Fibroblast of the conjunctiva (primary cell): ENCODE measurements at regions not wholly inside any gene's neighbourhood (a gene's known extent, or its start where the extent isn't known, plus 50 kb on each side); places are given as distances from the start of the nearest gene placed in this dataset.
"Not testable (repeated sequence)": the region's sequence is repeated elsewhere in the genome, so short reads cannot be mapped to it uniquely, and the experiment has no call there.

ENCODE experiments used
- DNase-seq: peaks from one replicate; pipeline ENCODE4 v3.0.0-alpha.2; 2010; ENCODE audit warnings: low read depth

DNA sequence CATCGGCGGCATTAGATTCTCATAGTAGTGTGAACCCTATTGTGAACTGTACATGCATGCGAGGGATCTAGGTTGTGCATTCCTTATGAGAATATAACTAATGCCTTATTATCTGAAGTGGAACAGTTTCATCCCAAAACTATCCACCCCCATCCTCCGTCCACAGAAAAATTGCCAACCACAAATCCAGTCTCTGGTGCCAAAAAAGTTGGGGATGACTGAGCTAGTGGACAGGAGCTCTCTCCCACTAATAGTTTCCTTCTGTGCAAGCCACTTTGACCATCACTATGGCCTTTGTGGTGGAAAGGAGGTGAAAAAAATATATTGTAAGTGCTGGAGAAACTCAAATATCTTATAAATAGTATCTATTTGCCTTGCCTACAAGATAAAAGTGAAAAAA, 857.8 kb downstream of the DIAPH3 start:
- DNase-seq, result no peak

DNA sequence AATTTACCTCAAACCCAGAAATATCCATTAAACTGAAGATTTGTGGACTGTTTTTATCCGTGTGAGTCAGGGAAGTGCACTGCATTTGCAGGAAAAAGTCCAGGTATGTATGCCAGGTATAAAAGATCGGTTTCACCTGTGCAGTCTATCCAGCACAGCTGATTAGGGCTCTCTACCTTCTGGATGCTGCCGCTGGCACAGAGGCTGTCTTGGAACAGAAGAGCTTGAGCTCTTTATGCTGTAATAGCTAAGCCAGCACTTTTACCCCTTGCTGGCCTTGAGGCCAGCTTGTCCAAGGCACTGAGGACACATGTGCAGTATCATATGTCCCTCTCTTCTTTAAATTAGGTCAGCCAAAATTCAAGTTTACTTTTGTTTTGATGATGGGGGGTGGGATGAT, 851.0 kb downstream of the DIAPH3 start:
- no peak for DNase-seq

GRCh38 chr13:59318320-59318930, 845.3 kb downstream of the DIAPH3 start:
- peak; percentile 14 for DNase-seq

DNA sequence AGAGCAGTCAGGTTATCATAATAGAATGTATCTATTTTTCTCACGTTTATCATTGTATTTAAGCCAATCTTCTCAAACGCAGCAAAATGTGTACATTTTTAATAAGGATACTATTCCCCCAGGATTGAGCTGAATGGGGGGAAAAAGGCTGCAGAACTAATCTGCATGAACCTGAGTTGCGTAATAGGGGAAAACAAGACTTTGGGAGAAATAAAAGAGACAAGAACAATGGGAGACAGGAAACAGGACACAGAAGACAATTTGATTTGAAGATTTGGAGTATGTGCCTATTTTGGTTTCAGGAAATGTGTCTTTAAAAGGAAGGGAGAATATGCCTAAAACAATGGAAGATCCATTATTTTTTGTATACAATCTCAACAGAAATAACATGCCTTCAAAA, 844.5 kb downstream of the DIAPH3 start:
- DNase-seq, result no peak

DNA sequence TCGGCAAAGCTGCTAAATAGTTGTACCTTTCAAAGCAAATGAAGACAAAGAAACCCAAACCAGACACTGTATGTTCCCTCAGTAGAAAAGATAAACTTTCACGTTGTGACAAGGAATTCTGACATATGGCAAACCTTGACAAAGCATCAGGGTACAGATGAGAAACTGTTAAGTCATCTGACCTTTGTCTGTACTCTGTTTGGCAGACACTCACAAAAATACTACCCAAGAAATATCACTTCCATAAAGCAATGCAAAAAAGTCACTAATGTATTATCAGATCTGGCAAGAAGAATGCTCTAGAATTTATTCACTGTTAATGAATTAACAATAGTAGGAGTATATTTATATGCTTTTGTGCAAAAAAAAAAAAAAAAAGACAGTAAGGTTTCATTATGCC, 843.7 kb downstream of the DIAPH3 start:
- no peak for DNase-seq

GRCh38 chr13:59324401-59324800, 839.3 kb downstream of the DIAPH3 start:
- not testable (repeated sequence) for DNase-seq

DNA sequence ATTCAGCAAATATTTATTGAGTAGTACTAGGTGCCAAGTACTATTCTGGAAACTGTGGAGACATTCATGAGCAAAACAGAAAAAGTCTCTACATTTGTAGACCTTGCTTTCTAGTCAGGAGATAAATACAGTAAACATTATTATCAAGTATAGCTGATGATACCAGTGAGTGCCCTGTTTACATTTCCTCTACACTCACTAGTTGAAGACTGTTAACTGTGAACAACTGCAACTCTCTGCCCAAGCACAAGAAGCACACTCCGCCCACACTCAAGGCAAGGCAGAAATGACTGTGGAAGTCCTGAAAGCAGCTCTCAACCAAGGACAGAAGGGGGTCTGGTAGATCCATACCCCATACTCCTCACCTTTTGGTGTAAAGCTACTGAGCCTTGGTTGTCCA, 837.0 kb downstream of the DIAPH3 start:
- DNase-seq, result no peak

GRCh38 chr13:59330764-59331163, 833.0 kb downstream of the DIAPH3 start:
- no peak for DNase-seq

DNA sequence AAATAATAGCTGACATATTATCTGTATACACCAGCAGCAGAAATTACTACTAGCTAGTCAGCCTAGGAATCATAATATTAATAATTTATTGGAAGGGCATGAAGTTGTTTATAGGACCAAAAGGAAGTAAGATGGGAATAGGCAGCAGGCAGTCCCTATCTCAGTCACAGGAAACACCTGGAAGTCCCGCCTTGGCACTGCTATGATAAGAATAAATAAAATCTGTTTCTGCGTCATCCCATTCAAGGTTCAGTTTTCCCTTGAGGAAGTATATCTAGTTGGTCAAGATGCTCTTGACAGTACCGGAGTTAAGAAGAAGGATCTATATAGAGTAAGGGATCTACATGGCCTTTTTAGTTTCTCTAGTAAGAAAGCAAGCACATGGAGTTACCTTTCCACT, 830.8 kb downstream of the DIAPH3 start:
- no peak for DNase-seq

GRCh38 chr13:59337070-59337469, 826.7 kb downstream of the DIAPH3 start:
- DNase-seq, result no peak

DNA sequence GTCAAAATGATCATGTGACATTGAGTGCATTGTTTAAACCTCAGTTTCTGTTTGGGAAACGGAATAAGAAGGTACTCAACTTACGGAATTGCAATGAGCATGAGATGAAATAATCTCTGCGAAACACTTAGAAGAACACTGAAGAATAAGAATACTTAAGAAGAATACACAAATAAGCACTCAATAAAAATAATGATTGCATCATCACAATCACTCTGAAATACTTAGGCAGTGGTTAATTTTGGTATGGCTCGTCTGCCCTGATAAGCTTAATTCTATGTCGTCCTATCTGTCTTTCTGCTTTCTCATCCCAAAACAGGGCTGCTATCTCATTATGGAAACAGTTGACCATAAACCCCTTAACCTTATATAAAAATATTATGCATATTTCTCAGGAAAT, 823.6 kb downstream of the DIAPH3 start:
- DNase-seq, result no peak

DNA sequence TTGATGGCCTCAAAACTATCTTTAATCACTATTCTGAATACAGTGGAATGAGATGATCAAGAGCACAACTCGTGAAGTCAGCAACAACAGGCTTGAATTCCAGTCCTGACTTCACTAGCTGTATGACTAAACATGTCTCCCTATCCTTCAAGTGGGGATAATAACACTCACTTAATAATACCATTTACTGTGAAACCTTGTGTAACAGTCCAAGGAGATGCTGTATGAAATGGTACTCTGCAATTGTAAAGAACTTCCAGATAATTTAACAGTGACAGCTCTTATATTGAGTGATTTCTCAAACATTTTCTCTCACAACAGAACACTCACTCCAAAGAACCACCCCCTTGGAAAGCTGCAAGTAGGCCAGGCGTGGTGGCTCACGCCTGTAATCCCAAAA, 823.1 kb downstream of the DIAPH3 start:
- no peak for DNase-seq

DNA sequence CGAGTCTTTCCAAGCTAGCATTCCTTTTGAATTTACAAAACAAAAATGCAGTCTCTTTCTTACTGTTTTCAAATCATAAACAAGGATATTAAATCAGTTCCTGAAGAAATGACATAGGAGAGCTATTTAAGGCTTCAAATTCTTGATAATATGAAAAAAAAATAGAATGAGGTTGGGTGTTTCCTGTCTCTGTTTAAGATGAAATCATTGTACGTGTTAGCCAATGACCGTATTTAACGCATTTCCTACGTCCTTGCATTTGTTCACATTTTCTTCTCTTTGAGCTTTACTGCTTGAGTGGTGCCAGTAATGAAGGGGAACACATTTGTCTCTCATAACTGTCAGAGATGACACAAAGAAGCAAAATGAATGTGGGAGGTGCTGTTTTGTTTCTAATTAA, 821.3 kb downstream of the DIAPH3 start:
- DNase-seq, result no peak

GRCh38 chr13:59343132-59343531, 820.6 kb downstream of the DIAPH3 start:
- no peak for DNase-seq

DNA sequence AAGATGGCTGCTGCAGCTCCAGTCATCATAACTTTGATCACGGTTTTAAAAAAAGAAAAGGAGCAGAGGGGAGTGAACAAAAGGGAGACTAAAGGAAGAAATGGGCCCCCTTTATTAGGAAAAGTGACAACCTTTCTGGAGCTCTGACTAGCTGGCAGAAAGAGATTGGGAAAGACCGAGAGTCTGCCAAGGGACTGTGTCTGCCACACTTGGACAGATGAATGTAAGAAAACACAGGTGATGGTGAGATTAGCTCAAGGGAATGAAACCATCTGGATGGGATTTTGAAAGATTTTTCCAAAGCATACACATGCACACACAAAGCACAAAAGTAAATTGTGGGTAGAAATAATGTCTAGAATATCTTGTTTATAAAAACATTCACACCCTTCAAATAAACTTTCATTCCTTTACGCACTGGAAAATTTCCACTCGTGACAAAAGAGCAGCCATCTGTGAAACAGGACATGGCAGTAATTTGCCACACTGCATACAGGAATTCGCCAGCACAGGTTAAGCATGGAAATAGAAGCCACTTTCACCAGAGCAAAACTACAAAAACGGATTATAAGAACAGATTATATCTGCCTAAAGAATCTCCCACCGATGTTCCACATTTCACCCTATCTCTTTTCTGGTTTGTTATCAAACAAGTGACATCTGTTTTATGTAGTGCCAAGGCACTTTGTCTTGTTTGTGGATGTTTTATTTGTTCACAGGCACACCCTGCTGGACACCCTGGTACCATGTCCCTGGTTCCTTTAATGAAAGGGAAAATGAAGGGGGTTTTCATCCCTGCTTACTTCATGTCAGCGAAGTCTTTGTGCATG, 819.5 kb downstream of the DIAPH3 start:
- no peak for DNase-seq

DNA sequence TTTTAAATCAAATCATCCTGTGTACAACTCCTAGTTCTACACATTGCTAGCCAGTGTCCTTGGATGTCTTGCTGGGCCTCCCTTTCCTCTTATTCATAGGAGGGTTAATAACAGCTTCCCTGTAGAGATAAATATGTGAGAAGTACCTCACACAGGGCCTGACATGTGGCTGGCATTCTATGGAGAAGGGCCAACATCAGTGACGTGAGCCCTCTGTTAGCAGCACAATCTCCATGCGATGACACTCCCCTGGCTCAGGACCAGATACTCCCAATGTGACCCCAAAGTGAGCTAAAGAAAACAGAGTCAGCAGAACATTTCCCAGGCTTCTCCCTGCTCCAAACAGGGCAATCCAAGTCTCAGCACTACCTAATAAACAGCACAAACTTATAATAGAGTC, 818.4 kb downstream of the DIAPH3 start:
- DNase-seq, result no peak

DNA sequence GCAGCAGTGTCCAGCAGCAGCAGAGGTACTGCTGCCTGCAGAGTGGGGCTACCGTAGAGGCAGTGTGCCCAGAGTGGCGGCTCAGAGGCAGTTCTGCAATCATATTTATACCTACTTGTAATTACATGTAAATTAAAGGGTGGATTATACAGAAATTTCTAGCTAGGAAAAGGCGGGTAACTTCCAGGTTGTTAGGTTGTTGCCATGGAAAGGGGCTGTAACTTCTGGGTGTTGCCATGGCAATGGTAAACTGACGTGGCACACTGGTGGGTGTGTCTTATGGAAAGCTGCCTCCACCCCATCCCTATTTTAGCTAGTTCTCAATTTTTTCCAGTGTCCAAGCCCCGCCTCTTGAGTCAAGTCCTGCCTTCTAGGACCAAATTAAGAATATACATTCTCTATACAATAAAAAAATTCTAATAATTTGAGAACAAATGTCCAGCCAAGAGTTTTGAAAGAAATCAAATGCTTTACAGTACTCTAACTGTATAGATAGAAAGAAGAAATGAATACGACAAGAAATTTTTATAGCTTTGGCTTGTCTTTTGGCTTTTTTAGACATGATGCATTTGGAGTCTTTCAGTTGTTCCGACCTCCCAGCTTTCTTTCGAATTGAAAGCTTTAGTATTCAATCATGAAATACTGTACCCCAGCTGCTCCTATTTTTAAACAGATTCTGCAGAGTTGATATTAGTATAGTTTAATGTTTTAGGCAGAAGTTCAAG, 816.6 kb downstream of the DIAPH3 start:
- DNase-seq, result no peak

GRCh38 chr13:59348617-59349016, 815.1 kb downstream of the DIAPH3 start:
- no peak for DNase-seq

- no peak for DNase-seq
Measured at GRCh38 chr13:59352600-59352999, 811.1 kb downstream of the DIAPH3 start.

GRCh38 chr13:59354665-59355369, 808.9 kb downstream of the DIAPH3 start:
- no peak for DNase-seq

GRCh38 chr13:59356607-59357006, 807.1 kb downstream of the DIAPH3 start:
- no peak for DNase-seq

- DNase-seq, result no peak
Measured at GRCh38 chr13:59358014-59358413, 805.7 kb downstream of the DIAPH3 start.

GRCh38 chr13:59360108-59360507, 803.6 kb downstream of the DIAPH3 start:
- no peak for DNase-seq
